Pancreas (tissue), 10 donors: ENCODE measurements at regions not wholly inside any gene's neighbourhood (a gene's known extent, or its start where the extent isn't known, plus 50 kb on each side); places are given as distances from the start of the nearest gene placed in this dataset.

Source experiments
- ATAC-seq, 4 donors: fragments of 200-7000 bp; cut with Tn5 transposase; one replicate each; pipeline versions ENCODE4 v1.8.0 to v1.9.1; 2020; ENCODE audit warnings: mild to moderate bottlenecking in 4 of 4, moderate library complexity in 4 of 4
- DNase-seq, 6 donors: peaks; one replicate each; pipeline ENCODE4 v3.0.0-alpha.2; 2020
- FAIRE-seq: peaks from 2 replicates; lab custom pipeline; 2012; peaks lifted over from hg19 to GRCh38; lab: Jason Lieb, UNC
- H3K27ac ChIP-seq, 4 donors: fragments of 200-600 bp; sonication (generic); 1 replicate in 3 of 4; 2 replicates in 1 of 4; pipeline versions ENCODE4 v1.5.0 to v1.8.0; 2020
- H3K27me3 ChIP-seq, 4 donors: fragments of 200-600 bp; one replicate each; pipeline ENCODE4 v1.8.0; 2021
- H3K36me3 ChIP-seq, 3 donors: fragments of 200-600 bp; sonication (generic) in 1 of 3; one replicate each; pipeline versions ENCODE4 v1.5.0 to v1.8.0; 2020 to 2021
- H3K4me1 ChIP-seq, 3 donors: fragments of 200-600 bp; one replicate each; pipeline ENCODE4 v1.8.0; 2021
- H3K4me3 ChIP-seq, 4 donors: fragments of 200-600 bp; sonication (generic) in 2 of 4; one replicate each; pipeline versions ENCODE4 v1.5.0 to v1.8.0; 2020 to 2021
- H3K9me3 ChIP-seq, 4 donors: fragments of 200-600 bp; one replicate each; pipeline ENCODE4 v1.8.0; 2021
- WGBS, 2 donors: extraction: QIAGEN DNeasy Blood & Tissue Kit; methylation state at CpG; one replicate each; pipeline ENCODE4 v1.1.7; 2013; 5-methylcytosine and 5-hydroxymethylcytosine counted together
- intact Hi-C, 3 donors: fragments of 100-400 bp; cut with DNase I; formaldehyde crosslinking; loops; one replicate each; pipeline versions ENCODE4 v1.11.1 to v1.14.2; 2022
- TF ChIP-seq, protein P1 (sequence below), 4 donors: fragments of 200-600 bp; sonication (generic) in 3 of 4; IDR thresholded peaks; one replicate each; pipeline versions ENCODE4 v1.5.0 to v1.8.0; 2021; ENCODE audit warnings: antibody characterized with exemption in 4 of 4
- donor health status: healthy with polysubstance abuse.
- donor health status: DM: no; HTN: no; CAD: no; lungs with moderate emphysema.
- donor health status: DM: no; HTN: no; CAD: no.
- donor health status: control.
- donor health status: control.
- donor health status: Bipolar disorder and iron deficiency.
- donor health status: DM: yes; HTN: yes; CAD: no.
- donor health status: DM: no; HTN: no; CAD: no.
- donor health status: DM: no; HTN: no; CAD: no.
- donor health status: DM: yes; HTN: yes; CAD: no.

- H3K36me3 ChIP-seq = no peaks in the 10 kb centered on the region
- no peak for DNase-seq
- no peaks in the 10 kb centered on the region for H3K27me3 ChIP-seq
- no peak for ATAC-seq
- no peak overlapping the region for H3K27ac ChIP-seq
- H3K4me3 ChIP-seq = no peak overlapping the region
- H3K4me1 ChIP-seq = no peaks in the 10 kb centered on the region
- 70 to 73% methylated on average over 4 of the region's 4 CpGs for WGBS, 2 donors
- intact Hi-C loops = no loop called here
- TF ChIP-seq, protein P1, sequence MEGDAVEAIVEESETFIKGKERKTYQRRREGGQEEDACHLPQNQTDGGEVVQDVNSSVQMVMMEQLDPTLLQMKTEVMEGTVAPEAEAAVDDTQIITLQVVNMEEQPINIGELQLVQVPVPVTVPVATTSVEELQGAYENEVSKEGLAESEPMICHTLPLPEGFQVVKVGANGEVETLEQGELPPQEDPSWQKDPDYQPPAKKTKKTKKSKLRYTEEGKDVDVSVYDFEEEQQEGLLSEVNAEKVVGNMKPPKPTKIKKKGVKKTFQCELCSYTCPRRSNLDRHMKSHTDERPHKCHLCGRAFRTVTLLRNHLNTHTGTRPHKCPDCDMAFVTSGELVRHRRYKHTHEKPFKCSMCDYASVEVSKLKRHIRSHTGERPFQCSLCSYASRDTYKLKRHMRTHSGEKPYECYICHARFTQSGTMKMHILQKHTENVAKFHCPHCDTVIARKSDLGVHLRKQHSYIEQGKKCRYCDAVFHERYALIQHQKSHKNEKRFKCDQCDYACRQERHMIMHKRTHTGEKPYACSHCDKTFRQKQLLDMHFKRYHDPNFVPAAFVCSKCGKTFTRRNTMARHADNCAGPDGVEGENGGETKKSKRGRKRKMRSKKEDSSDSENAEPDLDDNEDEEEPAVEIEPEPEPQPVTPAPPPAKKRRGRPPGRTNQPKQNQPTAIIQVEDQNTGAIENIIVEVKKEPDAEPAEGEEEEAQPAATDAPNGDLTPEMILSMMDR (IDR thresholded peaks at IDR 0.05) = no peak
- no peak for FAIRE-seq
- H3K9me3 ChIP-seq = no peaks in the 10 kb centered on the region
Measured at GRCh38 chr9:72431036-72431435, 66.0 kb upstream of the ZFAND5 start.

- Histone ChIP-seq H3K27ac (no peak overlapping the region), H3K9me3 (no peaks in the 10 kb centered on the region), H3K4me1 (no peaks in the 10 kb centered on the region), H3K4me3 (no peak overlapping the region), H3K27me3 (no peaks in the 10 kb centered on the region), H3K36me3 (no peaks in the 10 kb centered on the region)
- ATAC-seq = no peak
- TF ChIP-seq, protein P1 (IDR thresholded peaks at IDR 0.05) = no peak
- no peak for DNase-seq
- FAIRE-seq = no peak
- WGBS, 2 donors = 52 to 59% methylated on average over 1 of the region's 1 CpG
- intact Hi-C loops = no loop called here
Measured at GRCh38 chr9:72428329-72428728, 63.3 kb upstream of the ZFAND5 start.

- ATAC-seq = no peak
Measured at GRCh38 chr9:72427801-72428200, 62.8 kb upstream of the ZFAND5 start.

DNA sequence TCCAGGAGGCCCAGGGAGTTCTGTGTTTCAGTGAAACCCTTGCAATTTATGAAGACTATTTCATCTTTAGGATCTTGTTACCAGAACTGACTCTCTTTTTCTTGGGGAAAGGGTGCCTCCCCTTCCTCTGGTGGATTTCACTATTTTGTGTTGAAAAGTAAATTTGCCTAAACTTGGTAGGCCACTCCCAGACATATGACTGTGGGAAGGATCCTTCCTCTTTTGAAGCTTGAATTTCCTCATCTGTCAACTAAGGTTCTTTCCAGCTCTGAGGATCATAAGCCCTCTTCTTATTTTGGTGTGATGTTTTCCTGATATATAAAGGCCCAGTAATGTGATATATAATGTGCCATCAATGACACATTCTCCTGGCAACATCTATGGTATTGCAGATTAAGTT is 59.1 kb upstream of the ZFAND5 start:
- TF ChIP-seq, protein P1 (IDR thresholded peaks at IDR 0.05) = no peak
- intact Hi-C loops = no loop called here
- Histone ChIP-seq H3K4me1 (no peaks in the 10 kb centered on the region), H3K4me3 (no peak overlapping the region), H3K27ac (peak overlapping the region in 1 of 4 donors; percentile 0), H3K9me3 (no peaks in the 10 kb centered on the region), H3K36me3 (no peaks in the 10 kb centered on the region), H3K27me3 (no peaks in the 10 kb centered on the region)
- ATAC-seq (peak in 2 of 4 donors; percentile 55 to 57), FAIRE-seq (no peak), DNase-seq (no peak)

More at GRCh38 chr9:72427801-72428200, 62.8 kb upstream of the ZFAND5 start:
- DNase-seq (no peak), FAIRE-seq (no peak)
- Histone ChIP-seq H3K9me3 (no peaks in the 10 kb centered on the region), H3K36me3 (no peaks in the 10 kb centered on the region), H3K4me3 (no peak overlapping the region), H3K4me1 (no peaks in the 10 kb centered on the region), H3K27ac (no peak overlapping the region), H3K27me3 (no peaks in the 10 kb centered on the region)
- TF ChIP-seq, protein P1 (IDR thresholded peaks at IDR 0.05) = no peak
- intact Hi-C loops = no loop called here
- WGBS, 2 donors = 88 to 89% methylated on average over 1 of the region's 1 CpG

DNA sequence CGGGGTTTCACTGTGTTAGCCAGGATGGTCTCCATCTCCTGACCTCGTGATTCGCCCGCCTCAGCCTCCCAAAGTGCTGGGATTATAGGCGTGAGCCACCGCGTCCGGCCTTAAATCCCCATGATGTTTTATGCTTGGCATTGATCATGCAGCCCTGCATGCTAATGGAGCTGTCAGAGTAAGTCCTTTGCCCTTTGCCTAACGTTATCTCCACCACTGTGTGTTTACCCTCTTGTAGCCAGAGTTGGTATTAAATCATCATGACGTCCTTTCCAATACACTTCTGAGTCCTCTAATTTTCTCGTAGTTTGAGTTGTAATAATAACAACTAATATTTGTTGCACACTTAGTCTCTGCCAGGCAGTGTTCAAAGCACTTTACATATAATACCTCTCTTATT is 57.2 kb upstream of the ZFAND5 start:
- no peak for ATAC-seq
- intact Hi-C loops = no loop called here

More for the DNA sequence above, 57.2 kb upstream of the ZFAND5 start:
- DNase-seq = no peak
- 74 to 75% methylated on average over 10 of the region's 11 CpGs for WGBS, 2 donors
- Histone ChIP-seq H3K27me3 (no peaks in the 10 kb centered on the region), H3K36me3 (no peaks in the 10 kb centered on the region), H3K4me1 (no peaks in the 10 kb centered on the region), H3K27ac (no peak overlapping the region), H3K9me3 (no peaks in the 10 kb centered on the region), H3K4me3 (no peak overlapping the region)
- TF ChIP-seq, protein P1 (IDR thresholded peaks at IDR 0.05) = no peak
- FAIRE-seq = no peak
